ENCODE measurements at regions not wholly inside any gene's neighbourhood (a gene's known extent, or its start where the extent isn't known, plus 50 kb on each side); places are given as distances from the start of the nearest gene placed in this dataset.

- no peaks in the 10 kb centered on the region for H4K20me1 ChIP-seq (replicated peaks; ENCODE audit: insufficient read depth)
- H3K4me2 ChIP-seq, result no peak overlapping the region
- DNase-seq (ENCODE audit: low spot score) (no peak), ATAC-seq (no peak)
- H3K27me3 ChIP-seq (ENCODE audit: insufficient read depth), result no peaks in the 10 kb centered on the region
- H3K9me2 ChIP-seq (ENCODE audit: insufficient read depth), result 0 out of 2 replicates have a peak, but pooled peaks cover 6% of the 10 kb centered on the region
- H2AFZ ChIP-seq, result no peak overlapping the region
- Mint-ChIP-seq H3K27ac (no peak overlapping the region), H3K4me3 (no peak overlapping the region), H3K4me1 (no peaks in the 10 kb centered on the region), H3K27me3 (ENCODE audit: insufficient read depth, low read depth, poor library complexity) (peaks cover 1% of the 10 kb centered on the region), H3K36me3 (ENCODE audit: low read depth) (no peaks in the 10 kb centered on the region), H3K9me3 (0 out of 3 replicates have a peak, but pooled peaks cover 2% of the 10 kb centered on the region)
- H3K27ac ChIP-seq (ENCODE audit: low read depth), result no peak overlapping the region
- no peaks in the 10 kb centered on the region for H3K79me2 ChIP-seq (replicated peaks; ENCODE audit: insufficient read depth)
- no peaks in the 10 kb centered on the region for H3F3A ChIP-seq (replicated peaks; ENCODE audit: low read depth)
- no peaks in the 10 kb centered on the region for H3K4me1 ChIP-seq (ENCODE audit: insufficient read depth)
- no peaks in the 10 kb centered on the region for H3K36me3 ChIP-seq (ENCODE audit: insufficient read depth)
- TF ChIP-seq ZNF331 (CRISPR knock-in tag; IDR thresholded peaks at IDR 0.05; ENCODE audit: low read depth) (no peak), ZNF114 (CRISPR knock-in tag; IDR thresholded peaks at IDR 0.05) (no peak), ZNF462 (CRISPR knock-in tag; IDR thresholded peaks at IDR 0.05) (no peak), ETS1 (IDR thresholded peaks at IDR 0.05) (no peak), REST (IDR thresholded peaks at IDR 0.05; ENCODE audit: unreplicated experiment) (no peak), POLR2AphosphoS5 (IDR thresholded peaks at IDR 0.05; ENCODE audit: low read depth) (no peak), CREB1 (CRISPR knock-in tag; IDR thresholded peaks at IDR 0.05; ENCODE audit: low read depth) (no peak)
- H3K4me3 ChIP-seq, result no peak overlapping the region
Measured at GRCh38 chr9:108367188-108367587, 488.6 kb downstream of the ACTL7B start.

Data from GM23338 (cell line).